ENCODE measurements at regions not wholly inside any gene's neighbourhood (a gene's known extent, or its start where the extent isn't known, plus 50 kb on each side); places are given as distances from the start of the nearest gene placed in this dataset.

DNA sequence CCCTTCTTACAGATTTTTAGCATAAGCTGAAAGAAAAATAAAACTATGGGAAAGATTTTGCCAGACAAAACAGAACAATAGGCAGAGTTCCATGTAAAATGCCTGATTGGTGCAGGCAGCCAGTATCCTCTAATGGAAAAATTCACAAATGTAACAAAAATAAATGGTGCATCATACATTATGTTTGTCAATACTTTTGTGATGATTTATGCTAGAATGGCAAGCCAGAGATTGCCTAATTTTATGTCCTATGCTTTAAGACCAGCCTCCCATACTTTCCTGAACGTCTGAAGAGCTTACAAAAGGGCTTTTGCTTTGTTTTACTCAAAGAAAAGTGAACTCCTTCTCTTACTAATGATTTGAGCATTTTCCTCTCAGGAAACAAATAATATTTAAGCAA, 81.5 kb upstream of the KCNJ15 start:
- intact Hi-C loops (cut with micrococcal nuclease; ENCODE audit: unreplicated experiment) (no loop called here), in situ Hi-C loops (cut with HindIII; ENCODE audit: low pct_unique_long_range_greater_than_20kb, low sequenced_read_pairs) (no loop called here)
- TF ChIP-seq SIN3A (IDR thresholded peaks at IDR 0.05; ENCODE audit: borderline replicate concordance, insufficient read depth, low read depth, low read length) (no peak), POLR2AphosphoS5 (IDR thresholded peaks at IDR 0.05; ENCODE audit: low read depth, low read length) (no peak), TCF7L2 (IDR thresholded peaks at IDR 0.05; ENCODE audit: low read depth, low read length) (no peak)
- TF ChIP-seq, protein P1, sequence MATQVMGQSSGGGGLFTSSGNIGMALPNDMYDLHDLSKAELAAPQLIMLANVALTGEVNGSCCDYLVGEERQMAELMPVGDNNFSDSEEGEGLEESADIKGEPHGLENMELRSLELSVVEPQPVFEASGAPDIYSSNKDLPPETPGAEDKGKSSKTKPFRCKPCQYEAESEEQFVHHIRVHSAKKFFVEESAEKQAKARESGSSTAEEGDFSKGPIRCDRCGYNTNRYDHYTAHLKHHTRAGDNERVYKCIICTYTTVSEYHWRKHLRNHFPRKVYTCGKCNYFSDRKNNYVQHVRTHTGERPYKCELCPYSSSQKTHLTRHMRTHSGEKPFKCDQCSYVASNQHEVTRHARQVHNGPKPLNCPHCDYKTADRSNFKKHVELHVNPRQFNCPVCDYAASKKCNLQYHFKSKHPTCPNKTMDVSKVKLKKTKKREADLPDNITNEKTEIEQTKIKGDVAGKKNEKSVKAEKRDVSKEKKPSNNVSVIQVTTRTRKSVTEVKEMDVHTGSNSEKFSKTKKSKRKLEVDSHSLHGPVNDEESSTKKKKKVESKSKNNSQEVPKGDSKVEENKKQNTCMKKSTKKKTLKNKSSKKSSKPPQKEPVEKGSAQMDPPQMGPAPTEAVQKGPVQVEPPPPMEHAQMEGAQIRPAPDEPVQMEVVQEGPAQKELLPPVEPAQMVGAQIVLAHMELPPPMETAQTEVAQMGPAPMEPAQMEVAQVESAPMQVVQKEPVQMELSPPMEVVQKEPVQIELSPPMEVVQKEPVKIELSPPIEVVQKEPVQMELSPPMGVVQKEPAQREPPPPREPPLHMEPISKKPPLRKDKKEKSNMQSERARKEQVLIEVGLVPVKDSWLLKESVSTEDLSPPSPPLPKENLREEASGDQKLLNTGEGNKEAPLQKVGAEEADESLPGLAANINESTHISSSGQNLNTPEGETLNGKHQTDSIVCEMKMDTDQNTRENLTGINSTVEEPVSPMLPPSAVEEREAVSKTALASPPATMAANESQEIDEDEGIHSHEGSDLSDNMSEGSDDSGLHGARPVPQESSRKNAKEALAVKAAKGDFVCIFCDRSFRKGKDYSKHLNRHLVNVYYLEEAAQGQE (IDR thresholded peaks at IDR 0.05; ENCODE audit: insufficient read depth in 1 of 2, low read depth in 2 of 2, low read length in 1 of 2): no peak
- TF ChIP-seq, protein P2, sequence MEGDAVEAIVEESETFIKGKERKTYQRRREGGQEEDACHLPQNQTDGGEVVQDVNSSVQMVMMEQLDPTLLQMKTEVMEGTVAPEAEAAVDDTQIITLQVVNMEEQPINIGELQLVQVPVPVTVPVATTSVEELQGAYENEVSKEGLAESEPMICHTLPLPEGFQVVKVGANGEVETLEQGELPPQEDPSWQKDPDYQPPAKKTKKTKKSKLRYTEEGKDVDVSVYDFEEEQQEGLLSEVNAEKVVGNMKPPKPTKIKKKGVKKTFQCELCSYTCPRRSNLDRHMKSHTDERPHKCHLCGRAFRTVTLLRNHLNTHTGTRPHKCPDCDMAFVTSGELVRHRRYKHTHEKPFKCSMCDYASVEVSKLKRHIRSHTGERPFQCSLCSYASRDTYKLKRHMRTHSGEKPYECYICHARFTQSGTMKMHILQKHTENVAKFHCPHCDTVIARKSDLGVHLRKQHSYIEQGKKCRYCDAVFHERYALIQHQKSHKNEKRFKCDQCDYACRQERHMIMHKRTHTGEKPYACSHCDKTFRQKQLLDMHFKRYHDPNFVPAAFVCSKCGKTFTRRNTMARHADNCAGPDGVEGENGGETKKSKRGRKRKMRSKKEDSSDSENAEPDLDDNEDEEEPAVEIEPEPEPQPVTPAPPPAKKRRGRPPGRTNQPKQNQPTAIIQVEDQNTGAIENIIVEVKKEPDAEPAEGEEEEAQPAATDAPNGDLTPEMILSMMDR (IDR thresholded peaks at IDR 0.05): no peak
- Histone ChIP-seq H3K27ac (ENCODE audit: low read length) (no peak overlapping the region), H3K4me1 (ENCODE audit: control insufficient read depth, insufficient read depth, low read length) (no peaks in the 10 kb centered on the region), H3K4me3 (ENCODE audit: low read depth in 2 of 2, low read length in 2 of 2) (no peak overlapping the region), H3K9me3 (ENCODE audit: control insufficient read depth, insufficient read depth, low read depth, low read length) (no peaks in the 10 kb centered on the region), H3K27me3 (ENCODE audit: control insufficient read depth, insufficient read depth, low read length) (no peaks in the 10 kb centered on the region), H3K36me3 (ENCODE audit: control insufficient read depth, insufficient read depth, low read length) (no peaks in the 10 kb centered on the region)
- ATAC-seq (no peak), DNase-seq (ENCODE audit: low read depth, low spot score) (no peak)
- BruUV-seq (replicated peaks): no TSS peak
- ChIA-PET POLR2A (no interaction called here), CTCF (no interaction called here)

DNA sequence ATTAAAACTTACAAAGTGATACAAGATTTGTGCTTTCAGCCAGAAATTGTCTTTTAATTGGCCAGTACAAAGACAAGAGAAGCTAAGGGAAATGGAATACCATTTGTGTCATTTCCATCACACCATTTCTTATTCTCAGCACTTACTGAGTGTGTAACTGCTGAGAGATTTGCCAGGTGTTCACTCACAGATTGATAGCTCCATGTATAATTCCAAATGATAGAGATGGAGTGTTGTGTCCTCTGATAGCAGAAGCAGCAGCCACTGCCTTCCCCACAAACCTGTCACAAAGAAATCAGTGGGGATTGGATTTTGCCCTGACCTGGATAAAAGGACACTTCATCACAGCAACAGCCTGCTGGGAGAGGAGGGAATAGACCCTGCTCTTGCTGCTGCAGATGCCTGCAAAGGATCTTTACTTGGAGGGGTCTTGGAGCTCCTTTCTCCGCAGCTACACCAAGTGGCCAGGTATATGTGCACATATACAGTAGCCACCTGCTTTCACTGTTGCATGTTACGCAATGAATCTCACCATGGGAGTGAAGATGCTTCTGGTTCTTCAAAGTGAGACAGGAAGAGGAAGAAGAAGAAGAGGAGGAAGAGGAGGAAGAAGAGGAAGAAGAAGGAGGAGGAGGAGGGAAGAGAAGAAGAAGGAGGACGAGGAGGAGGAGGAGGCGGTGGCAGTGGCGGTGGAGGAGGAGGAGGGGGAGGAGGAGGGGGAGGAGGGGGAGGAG, 78.7 kb upstream of the KCNJ15 start:
- H3K4me3 ChIP-seq (ENCODE audit: low read depth in 2 of 2, low read length in 2 of 2): no peak overlapping the region
- POLR2A ChIA-PET: no interaction called here
- H3K27me3 ChIP-seq (ENCODE audit: control insufficient read depth, insufficient read depth, low read length): no peaks in the 10 kb centered on the region
- CTCF ChIA-PET: no interaction called here
- DNase-seq (ENCODE audit: low read depth, low spot score) (no peak), ATAC-seq (no peak)
- in situ Hi-C loops (cut with HindIII; ENCODE audit: low pct_unique_long_range_greater_than_20kb, low sequenced_read_pairs) (no loop called here), intact Hi-C loops (cut with micrococcal nuclease; ENCODE audit: unreplicated experiment) (no loop called here)
- H3K4me1 ChIP-seq (ENCODE audit: control insufficient read depth, insufficient read depth, low read length): no peaks in the 10 kb centered on the region
- BruUV-seq (replicated peaks): no TSS peak
- no peaks in the 10 kb centered on the region for H3K36me3 ChIP-seq (ENCODE audit: control insufficient read depth, insufficient read depth, low read length)
- H3K9me3 ChIP-seq (ENCODE audit: control insufficient read depth, insufficient read depth, low read depth, low read length): no peaks in the 10 kb centered on the region
- TF ChIP-seq, protein P2 (IDR thresholded peaks at IDR 0.05): no peak
- no peak for TF ChIP-seq TCF7L2 (IDR thresholded peaks at IDR 0.05; ENCODE audit: low read depth, low read length)
- TF ChIP-seq POLR2AphosphoS5 (IDR thresholded peaks at IDR 0.05; ENCODE audit: low read depth, low read length): no peak
- TF ChIP-seq, protein P1 (IDR thresholded peaks at IDR 0.05; ENCODE audit: insufficient read depth in 1 of 2, low read depth in 2 of 2, low read length in 1 of 2): no peak
- no peak for TF ChIP-seq SIN3A (IDR thresholded peaks at IDR 0.05; ENCODE audit: borderline replicate concordance, insufficient read depth, low read depth, low read length)
- no peak overlapping the region for H3K27ac ChIP-seq (ENCODE audit: low read length)
